HFF-Myc (cell line): ENCODE measurements at regions not wholly inside any gene's neighbourhood (a gene's known extent, or its start where the extent isn't known, plus 50 kb on each side); places are given as distances from the start of the nearest gene placed in this dataset.
"Not testable (repeated sequence)": the region's sequence is repeated elsewhere in the genome, so short reads cannot be mapped to it uniquely, and the experiment has no call there.

Experiments used
- DNase-seq: peaks from one replicate; pipeline ENCODE4 v3.0.0-alpha.2; 2011; ENCODE audit warnings: low read depth; ENCODE audit errors: extremely low read depth
- H3K4me3 ChIP-seq: replicated peaks from 2 replicates; pipeline ENCODE4 v1.5.1; 2011; ENCODE audit warnings: low read depth, mild to moderate bottlenecking, control low read depth, low read length
- CTCF ChIP-seq: IDR thresholded peaks from 2 replicates; pipeline ENCODE4 v1.5.1; 2012; ENCODE audit warnings: mild to moderate bottlenecking, low read depth, low read length, control low read depth; ENCODE audit errors: missing control alignments

- no peak for TF ChIP-seq CTCF
- no peak for DNase-seq
- no peak overlapping the region for H3K4me3 ChIP-seq
Observed at GRCh38 chr6:169106176-169106575, 147.5 kb downstream of the THBS2 start.

- TF ChIP-seq CTCF: no peak
- H3K4me3 ChIP-seq: no peak overlapping the region
- DNase-seq: peak; percentile 9
Observed at GRCh38 chr6:169101981-169102380, 151.7 kb downstream of the THBS2 start.

GRCh38 chr6:169101036-169101805 is 152.4 kb downstream of the THBS2 start:
- TF ChIP-seq CTCF: no peak
- no peak overlapping the region for H3K4me3 ChIP-seq
- no peak for DNase-seq

- H3K4me3 ChIP-seq: no peak overlapping the region
- DNase-seq: no peak
- TF ChIP-seq CTCF: peak; percentile 17
Observed at GRCh38 chr6:169099411-169100202, 154.0 kb downstream of the THBS2 start.

- DNase-seq, H3K4me3 ChIP-seq: not testable (repeated sequence)
Observed at GRCh38 chr6:169098651-169099050, 155.0 kb downstream of the THBS2 start.

- no peak for TF ChIP-seq CTCF
- H3K4me3 ChIP-seq: no peak overlapping the region
- DNase-seq: no peak
Observed at GRCh38 chr6:169098116-169098515, 155.5 kb downstream of the THBS2 start.

- TF ChIP-seq CTCF: no peak
- DNase-seq: peak; percentile 81
- H3K4me3 ChIP-seq: no peak overlapping the region
Observed at GRCh38 chr6:169097381-169097959, 156.2 kb downstream of the THBS2 start.
